ENCODE measurements at regions not wholly inside any gene's neighbourhood (a gene's known extent, or its start where the extent isn't known, plus 50 kb on each side); places are given as distances from the start of the nearest gene placed in this dataset.

- TF ChIP-seq, protein P1, sequence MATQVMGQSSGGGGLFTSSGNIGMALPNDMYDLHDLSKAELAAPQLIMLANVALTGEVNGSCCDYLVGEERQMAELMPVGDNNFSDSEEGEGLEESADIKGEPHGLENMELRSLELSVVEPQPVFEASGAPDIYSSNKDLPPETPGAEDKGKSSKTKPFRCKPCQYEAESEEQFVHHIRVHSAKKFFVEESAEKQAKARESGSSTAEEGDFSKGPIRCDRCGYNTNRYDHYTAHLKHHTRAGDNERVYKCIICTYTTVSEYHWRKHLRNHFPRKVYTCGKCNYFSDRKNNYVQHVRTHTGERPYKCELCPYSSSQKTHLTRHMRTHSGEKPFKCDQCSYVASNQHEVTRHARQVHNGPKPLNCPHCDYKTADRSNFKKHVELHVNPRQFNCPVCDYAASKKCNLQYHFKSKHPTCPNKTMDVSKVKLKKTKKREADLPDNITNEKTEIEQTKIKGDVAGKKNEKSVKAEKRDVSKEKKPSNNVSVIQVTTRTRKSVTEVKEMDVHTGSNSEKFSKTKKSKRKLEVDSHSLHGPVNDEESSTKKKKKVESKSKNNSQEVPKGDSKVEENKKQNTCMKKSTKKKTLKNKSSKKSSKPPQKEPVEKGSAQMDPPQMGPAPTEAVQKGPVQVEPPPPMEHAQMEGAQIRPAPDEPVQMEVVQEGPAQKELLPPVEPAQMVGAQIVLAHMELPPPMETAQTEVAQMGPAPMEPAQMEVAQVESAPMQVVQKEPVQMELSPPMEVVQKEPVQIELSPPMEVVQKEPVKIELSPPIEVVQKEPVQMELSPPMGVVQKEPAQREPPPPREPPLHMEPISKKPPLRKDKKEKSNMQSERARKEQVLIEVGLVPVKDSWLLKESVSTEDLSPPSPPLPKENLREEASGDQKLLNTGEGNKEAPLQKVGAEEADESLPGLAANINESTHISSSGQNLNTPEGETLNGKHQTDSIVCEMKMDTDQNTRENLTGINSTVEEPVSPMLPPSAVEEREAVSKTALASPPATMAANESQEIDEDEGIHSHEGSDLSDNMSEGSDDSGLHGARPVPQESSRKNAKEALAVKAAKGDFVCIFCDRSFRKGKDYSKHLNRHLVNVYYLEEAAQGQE (IDR thresholded peaks at IDR 0.05; ENCODE audit: low read depth, low read length): no peak
- TF ChIP-seq GATA2 (CRISPR knock-in tag; IDR thresholded peaks at IDR 0.05): no peak
Observed at GRCh38 chr1:234825498-234826165, 215.7 kb upstream of the IRF2BP2 start.

Data from SK-N-SH (cell line).